PC-9 (cell line): ENCODE measurements at regions not wholly inside any gene's neighbourhood (a gene's known extent, or its start where the extent isn't known, plus 50 kb on each side); places are given as distances from the start of the nearest gene placed in this dataset.
A peak's percentile ranks its signal among the peaks of the same experiment; 100 is the strongest.

Experiments used
- BruUV-seq: library from RNA; stranded (reverse); fragments of 400-500 nt; replicated peaks from 2 replicates; lab custom pipeline; 2021; lab: Mats Ljungman, UMichigan
- CTCF ChIA-PET: fragments of 300-600 bp; sonication (Branson Sonifier 250); formaldehyde crosslinking; loops from one replicate; lab custom pipeline; 2022; ENCODE audit warnings: antibody characterized with exemption; lab: Charles Lee
- POLR2A ChIA-PET: fragments of 300-600 bp; sonication (Branson Sonifier 250); formaldehyde crosslinking; loops from one replicate; lab custom pipeline; 2022; ENCODE audit warnings: antibody characterized with exemption; ENCODE audit not compliant: unreplicated experiment; lab: Charles Lee
- DNase-seq, 2 experiments: peaks; one replicate each; pipeline versions ENCODE4 v3.0.0 to v3.0.0-alpha.2; 2015 to 2022; ENCODE audit warnings: mixed read lengths in 1 of 2
- H2AFZ ChIP-seq: fragments of 200-600 bp; sonication (generic); 2 replicates; pipeline ENCODE4 v1.8.1; 2017; ENCODE audit warnings: antibody characterized with exemption
- H3F3A ChIP-seq: fragments of 200-600 bp; sonication (generic); 2 replicates; pipeline ENCODE4 v1.8.1; 2017; ENCODE audit warnings: antibody characterized with exemption, mild to moderate bottlenecking, low read depth; ENCODE audit not compliant: insufficient read depth
- H3K27ac ChIP-seq: fragments of 200-600 bp; sonication (generic); 2 replicates; pipeline ENCODE4 v1.6.1; 2016; ENCODE audit warnings: mixed run types
- H3K27me3 ChIP-seq: fragments of 200-600 bp; sonication (generic); 2 replicates; pipeline ENCODE4 v1.6.1; 2016; ENCODE audit warnings: low read depth, mixed run types; ENCODE audit not compliant: insufficient read depth
- H3K36me3 ChIP-seq: fragments of 200-600 bp; sonication (generic); 2 replicates; pipeline ENCODE4 v1.6.1; 2016; ENCODE audit warnings: low read depth, mixed run types
- H3K4me1 ChIP-seq: fragments of 200-600 bp; sonication (generic); replicated peaks from 2 replicates; pipeline ENCODE4 v1.6.1; 2016; ENCODE audit warnings: mixed run types; ENCODE audit not compliant: insufficient read depth
- H3K4me2 ChIP-seq: fragments of 200-600 bp; sonication (generic); 2 replicates; pipeline ENCODE4 v1.6.1; 2017; ENCODE audit warnings: mixed run types
- H3K4me3 ChIP-seq: fragments of 200-600 bp; sonication (generic); 2 replicates; pipeline ENCODE4 v1.6.1; 2016; ENCODE audit warnings: mixed run types
- H3K79me2 ChIP-seq: fragments of 200-600 bp; sonication (generic); 2 replicates; pipeline ENCODE4 v1.6.1; 2017; ENCODE audit warnings: low read depth, mixed run types
- H3K9me2 ChIP-seq: fragments of 200-600 bp; sonication (generic); 2 replicates; pipeline ENCODE4 v1.8.1; 2017; ENCODE audit warnings: mild to moderate bottlenecking; ENCODE audit not compliant: insufficient read depth
- H3K9me3 ChIP-seq: fragments of 200-600 bp; sonication (generic); 2 replicates; pipeline ENCODE4 v1.8.1; 2016; ENCODE audit warnings: low read depth; ENCODE audit not compliant: insufficient read depth
- H4K20me1 ChIP-seq: fragments of 200-600 bp; sonication (generic); 2 replicates; pipeline ENCODE4 v1.8.1; 2017; ENCODE audit not compliant: insufficient read depth
- EZH2 ChIP-seq: fragments of 200-600 bp; sonication (generic); IDR thresholded peaks from 2 replicates; pipeline ENCODE4 v1.8.0; 2017; ENCODE audit warnings: antibody characterized with exemption, low read depth
- intact Hi-C: fragments of 100-400 bp; cut with micrococcal nuclease; formaldehyde crosslinking; loops from one replicate; pipeline ENCODE4 v1.10.0; 2022; ENCODE audit not compliant: unreplicated experiment
- TF ChIP-seq, protein P1 (sequence below): fragments of 200-600 bp; sonication (generic); conservative IDR thresholded peaks from 2 replicates; pipeline ENCODE4 v1.6.1; 2017; ENCODE audit warnings: mixed run types, antibody characterized with exemption, mild to moderate bottlenecking, moderate library complexity

DNA sequence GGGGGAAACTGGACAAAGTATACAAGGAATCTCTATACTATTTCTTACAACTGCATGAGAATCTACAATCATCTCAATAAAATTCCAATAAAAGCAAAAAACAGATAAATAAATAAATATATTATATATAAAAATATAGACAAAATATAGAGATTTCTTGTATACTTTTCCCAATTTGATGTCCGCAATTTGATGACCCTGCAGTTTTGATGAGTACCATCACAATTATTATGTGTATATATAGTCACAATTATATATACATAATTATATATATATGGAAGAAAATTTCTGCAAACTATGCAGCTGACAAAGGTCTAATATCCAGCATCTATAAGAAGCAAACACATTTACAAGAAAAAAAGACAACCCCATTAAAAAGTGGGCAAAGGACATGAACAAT lies 169.2 kb upstream of the ATXN1 start:
- intact Hi-C loops, result no loop called here
- Histone ChIP-seq H3K79me2 (no peaks in the 10 kb centered on the region), H2AFZ (no peak overlapping the region), H3K27ac (no peak overlapping the region), H3K9me2 (no peaks in the 10 kb centered on the region), H3K27me3 (no peaks in the 10 kb centered on the region), H3K4me2 (no peak overlapping the region), H3K4me3 (no peak overlapping the region), H3K4me1 (no peaks in the 10 kb centered on the region), H3K36me3 (no peaks in the 10 kb centered on the region), H4K20me1 (no peaks in the 10 kb centered on the region), H3F3A (no peaks in the 10 kb centered on the region), H3K9me3 (no peaks in the 10 kb centered on the region)
- POLR2A ChIA-PET, result no interaction called here
- no TSS peak for BruUV-seq
- CTCF ChIA-PET, result no interaction called here
- TF ChIP-seq, protein P1, sequence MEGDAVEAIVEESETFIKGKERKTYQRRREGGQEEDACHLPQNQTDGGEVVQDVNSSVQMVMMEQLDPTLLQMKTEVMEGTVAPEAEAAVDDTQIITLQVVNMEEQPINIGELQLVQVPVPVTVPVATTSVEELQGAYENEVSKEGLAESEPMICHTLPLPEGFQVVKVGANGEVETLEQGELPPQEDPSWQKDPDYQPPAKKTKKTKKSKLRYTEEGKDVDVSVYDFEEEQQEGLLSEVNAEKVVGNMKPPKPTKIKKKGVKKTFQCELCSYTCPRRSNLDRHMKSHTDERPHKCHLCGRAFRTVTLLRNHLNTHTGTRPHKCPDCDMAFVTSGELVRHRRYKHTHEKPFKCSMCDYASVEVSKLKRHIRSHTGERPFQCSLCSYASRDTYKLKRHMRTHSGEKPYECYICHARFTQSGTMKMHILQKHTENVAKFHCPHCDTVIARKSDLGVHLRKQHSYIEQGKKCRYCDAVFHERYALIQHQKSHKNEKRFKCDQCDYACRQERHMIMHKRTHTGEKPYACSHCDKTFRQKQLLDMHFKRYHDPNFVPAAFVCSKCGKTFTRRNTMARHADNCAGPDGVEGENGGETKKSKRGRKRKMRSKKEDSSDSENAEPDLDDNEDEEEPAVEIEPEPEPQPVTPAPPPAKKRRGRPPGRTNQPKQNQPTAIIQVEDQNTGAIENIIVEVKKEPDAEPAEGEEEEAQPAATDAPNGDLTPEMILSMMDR, result no peak
- DNase-seq, result no peak

DNA sequence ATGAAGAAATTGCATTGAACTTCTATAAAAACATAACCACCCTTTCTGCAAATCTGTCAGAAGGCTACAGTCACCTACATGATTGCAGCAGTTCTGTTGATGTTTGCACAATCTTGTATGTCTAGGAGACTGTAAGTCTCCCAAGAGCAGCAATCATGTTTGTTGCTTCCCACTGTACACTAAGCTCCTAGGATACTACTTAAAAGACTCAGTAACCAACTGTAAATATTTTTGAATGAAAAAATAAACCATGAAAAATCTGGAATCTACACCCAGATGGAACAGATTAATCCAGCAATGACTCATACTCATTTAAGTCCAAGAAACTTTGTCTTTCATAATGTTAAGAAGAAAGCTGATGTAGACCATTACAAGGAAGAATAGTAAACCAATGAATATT lies 168.5 kb upstream of the ATXN1 start:
- DNase-seq, result peak in 1 of 2 experiments; percentile 74
- no peaks in the 10 kb centered on the region for H4K20me1 ChIP-seq
- intact Hi-C loops, result no loop called here
- no peaks in the 10 kb centered on the region for H3K27me3 ChIP-seq
- H3K4me3 ChIP-seq, result no peak overlapping the region
- no TSS peak for BruUV-seq
- no peak overlapping the region for H2AFZ ChIP-seq
- H3K79me2 ChIP-seq, result no peaks in the 10 kb centered on the region
- H3K4me1 ChIP-seq, result no peaks in the 10 kb centered on the region
- H3K9me2 ChIP-seq, result no peaks in the 10 kb centered on the region
- ChIA-PET POLR2A (no interaction called here), CTCF (no interaction called here)
- H3K4me2 ChIP-seq, result no peak overlapping the region
- no peaks in the 10 kb centered on the region for H3F3A ChIP-seq
- TF ChIP-seq EZH2, result no peak
- TF ChIP-seq, protein P1, result no peak
- H3K9me3 ChIP-seq, result no peaks in the 10 kb centered on the region
- H3K27ac ChIP-seq, result no peak overlapping the region
- no peaks in the 10 kb centered on the region for H3K36me3 ChIP-seq

DNA sequence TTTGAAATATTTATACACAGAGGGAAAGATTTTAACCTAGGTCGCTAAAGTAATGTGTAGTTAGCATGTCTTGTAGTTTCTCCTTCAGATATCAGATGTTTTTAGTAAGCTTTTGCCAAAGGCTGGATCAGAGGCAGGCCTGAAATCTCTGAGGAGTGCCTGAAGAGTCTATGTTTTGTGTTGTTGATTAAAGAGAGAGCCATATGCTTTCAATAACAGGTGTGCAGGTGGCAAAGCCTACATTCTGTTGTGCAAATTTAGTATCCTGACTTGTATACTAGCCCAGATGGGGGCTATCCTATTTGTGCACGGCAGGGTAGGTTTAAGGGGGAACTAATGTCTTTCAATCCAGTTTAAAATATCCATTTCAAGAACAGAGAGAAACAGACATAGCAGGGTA lies 167.1 kb upstream of the ATXN1 start:
- intact Hi-C loops, result no loop called here
- no peaks in the 10 kb centered on the region for H3K4me1 ChIP-seq
- no peak overlapping the region for H3K27ac ChIP-seq
- H3K79me2 ChIP-seq, result no peaks in the 10 kb centered on the region
- ChIA-PET POLR2A (no interaction called here), CTCF (no interaction called here)
- TF ChIP-seq EZH2, result no peak
- TF ChIP-seq, protein P1, result no peak
- H2AFZ ChIP-seq, result no peak overlapping the region
- H3K27me3 ChIP-seq, result no peaks in the 10 kb centered on the region
- no peaks in the 10 kb centered on the region for H3K9me2 ChIP-seq
- no peaks in the 10 kb centered on the region for H3F3A ChIP-seq
- no TSS peak for BruUV-seq
- H3K4me3 ChIP-seq, result no peak overlapping the region
- no peaks in the 10 kb centered on the region for H3K9me3 ChIP-seq
- H3K36me3 ChIP-seq, result no peaks in the 10 kb centered on the region
- no peaks in the 10 kb centered on the region for H4K20me1 ChIP-seq
- no peak for DNase-seq
- no peak overlapping the region for H3K4me2 ChIP-seq
